GM12892 (cell line): ENCODE measurements at regions not wholly inside any gene's neighbourhood (a gene's known extent, or its start where the extent isn't known, plus 50 kb on each side); places are given as distances from the start of the nearest gene placed in this dataset.
"Not testable (repeated sequence)": the region's sequence is repeated elsewhere in the genome, so short reads cannot be mapped to it uniquely, and the experiment has no call there.

Experiments
- DNase-seq: peaks from one replicate; pipeline ENCODE4 v3.0.0; 2011; ENCODE audit not compliant: insufficient read length
- FAIRE-seq: peaks from 2 replicates; lab custom pipeline; 2011; peaks lifted over from hg19 to GRCh38; lab: Jason Lieb, UNC
- POLR2A ChIP-seq: IDR thresholded peaks from 2 replicates; pipeline ENCODE4 v1.6.1; 2011; ENCODE audit warnings: low read depth, low read length, control low read depth
- POLR2AphosphoS5 ChIP-seq: IDR thresholded peaks from 2 replicates; pipeline ENCODE4 v1.6.1; 2011; ENCODE audit warnings: low read depth, low read length, control low read depth
- TAF1 ChIP-seq: IDR thresholded peaks from 2 replicates; pipeline ENCODE4 v1.6.1; 2011; ENCODE audit warnings: low read depth, mild to moderate bottlenecking, control low read depth, low read length, borderline replicate concordance

- DNase-seq: no peak
- FAIRE-seq: no peak
- TF ChIP-seq TAF1 (no peak), POLR2AphosphoS5 (no peak)
Measured at GRCh38 chr15:47888385-47889100, 171.2 kb downstream of the SEMA6D start.

GRCh38 chr15:47890397-47891150, 173.3 kb downstream of the SEMA6D start:
- no peak for FAIRE-seq
- DNase-seq: no peak
- no peak for TF ChIP-seq POLR2A
- no peak for TF ChIP-seq POLR2AphosphoS5
- TF ChIP-seq TAF1: no peak

GRCh38 chr15:47897525-47897924, 180.2 kb downstream of the SEMA6D start:
- no peak for FAIRE-seq
- no peak for TF ChIP-seq POLR2A
- TF ChIP-seq POLR2AphosphoS5: no peak
- no peak for TF ChIP-seq TAF1

GRCh38 chr15:47900751-47901150, 183.4 kb downstream of the SEMA6D start:
- TF ChIP-seq TAF1: no peak
- TF ChIP-seq POLR2AphosphoS5: no peak
- TF ChIP-seq POLR2A: no peak
- no peak for DNase-seq
- FAIRE-seq: no peak

More at GRCh38 chr15:47897525-47897924, 180.2 kb downstream of the SEMA6D start:
- DNase-seq: no peak

GRCh38 chr15:47903368-47903767, 186.1 kb downstream of the SEMA6D start:
- TF ChIP-seq TAF1: no peak
- no peak for TF ChIP-seq POLR2AphosphoS5
- TF ChIP-seq POLR2A: no peak
- FAIRE-seq (no peak), DNase-seq (no peak)

GRCh38 chr15:47908486-47908885, 191.2 kb downstream of the SEMA6D start:
- FAIRE-seq: no peak
- no peak for DNase-seq
- TF ChIP-seq POLR2A: no peak
- no peak for TF ChIP-seq POLR2AphosphoS5
- TF ChIP-seq TAF1: no peak

- DNase-seq: no peak
- TF ChIP-seq TAF1: no peak
- no peak for TF ChIP-seq POLR2A
- TF ChIP-seq POLR2AphosphoS5: no peak
- FAIRE-seq: no peak
Measured at GRCh38 chr15:47908950-47909670, 191.8 kb downstream of the SEMA6D start.

GRCh38 chr15:47912910-47913309, 195.6 kb downstream of the SEMA6D start:
- not testable (repeated sequence) for FAIRE-seq, DNase-seq

GRCh38 chr15:47917881-47918280, 200.6 kb downstream of the SEMA6D start:
- FAIRE-seq (no peak), DNase-seq (no peak)
- TF ChIP-seq POLR2A (no peak), POLR2AphosphoS5 (no peak), TAF1 (no peak)

GRCh38 chr15:47918877-47919276, 201.6 kb downstream of the SEMA6D start:
- FAIRE-seq (no peak), DNase-seq (no peak)
- TF ChIP-seq POLR2A (no peak), TAF1 (no peak), POLR2AphosphoS5 (no peak)

GRCh38 chr15:47924381-47924780, 196.4 kb upstream of the SLC24A5 start:
- FAIRE-seq (no peak), DNase-seq (no peak)
- TF ChIP-seq POLR2A: no peak
- no peak for TF ChIP-seq TAF1
- no peak for TF ChIP-seq POLR2AphosphoS5
